Activated B cell treated with CpG ODN at 0.5 μM for 24 hours (primary cell): ENCODE measurements at regions not wholly inside any gene's neighbourhood (a gene's known extent, or its start where the extent isn't known, plus 50 kb on each side); places are given as distances from the start of the nearest gene placed in this dataset.
"Not testable (repeated sequence)": the region's sequence is repeated elsewhere in the genome, so short reads cannot be mapped to it uniquely, and the experiment has no call there.

ENCODE experiments used
- ATAC-seq: fragments of 200-7000 bp; cut with Tn5 transposase; one replicate; pipeline ENCODE4 v1.10.0; 2021; ENCODE audit warnings: low read depth, mild to moderate bottlenecking, moderate library complexity
- CTCF ChIA-PET: fragments of 350-600 bp; sonication (Branson Sonifier 250); formaldehyde crosslinking; loops from one replicate; lab custom pipeline; 2021; ENCODE audit warnings: antibody characterized with exemption; lab: Charles Lee
- POLR2A ChIA-PET: fragments of 350-600 bp; sonication (Branson Sonifier 250); formaldehyde crosslinking; loops from one replicate; lab custom pipeline; 2021; ENCODE audit warnings: antibody characterized with exemption; lab: Charles Lee
- DNase-seq: peaks from one replicate; pipeline ENCODE4 v3.0.0; 2022
- H3K27ac Mint-ChIP-seq: one replicate; pipeline ENCODE4 v1.8.0; 2020; ENCODE audit warnings: mixed read lengths
- H3K27me3 Mint-ChIP-seq: one replicate; pipeline ENCODE4 v1.8.0; 2021; ENCODE audit warnings: mixed read lengths
- H3K36me3 Mint-ChIP-seq: one replicate; pipeline ENCODE4 v1.8.0; 2021; ENCODE audit warnings: low read depth, mixed read lengths
- H3K4me1 Mint-ChIP-seq: one replicate; pipeline ENCODE4 v1.8.0; 2021; ENCODE audit warnings: mixed read lengths
- H3K4me3 Mint-ChIP-seq: one replicate; pipeline ENCODE4 v1.8.0; 2020; ENCODE audit warnings: mild to moderate bottlenecking, mixed read lengths
- H3K9me3 Mint-ChIP-seq: one replicate; pipeline ENCODE4 v1.8.0; 2020; ENCODE audit warnings: mixed read lengths
- CTCF ChIP-seq: fragments of 200-600 bp; IDR thresholded peaks from one replicate; pipeline ENCODE4 v1.8.0; 2022; ENCODE audit warnings: antibody characterized with exemption, mild to moderate bottlenecking
- intact Hi-C: fragments of 100-400 bp; cut with micrococcal nuclease; formaldehyde crosslinking; loops from one replicate; pipeline ENCODE4 v1.15.1; 2024

GRCh38 chr22:33142282-33143055, 84.3 kb upstream of the SYN3 start:
- Mint-ChIP-seq H3K4me1 (no peaks in the 10 kb centered on the region), H3K36me3 (no peaks in the 10 kb centered on the region), H3K9me3 (peaks cover 7% of the 10 kb centered on the region), H3K4me3 (no peak overlapping the region), H3K27ac (no peak overlapping the region), H3K27me3 (peaks cover 8% of the 10 kb centered on the region)
- intact Hi-C loops: no loop called here
- CTCF ChIA-PET: no interaction called here
- no peak for TF ChIP-seq CTCF
- DNase-seq (no peak), ATAC-seq (no peak)
- POLR2A ChIA-PET: no interaction called here

GRCh38 chr22:33139937-33140336, 81.8 kb upstream of the SYN3 start:
- Mint-ChIP-seq H3K36me3 (no peaks in the 10 kb centered on the region), H3K27ac (no peak overlapping the region), H3K4me1 (no peaks in the 10 kb centered on the region), H3K9me3 (peaks cover 20% of the 10 kb centered on the region), H3K4me3 (no peak overlapping the region), H3K27me3 (peaks cover 5% of the 10 kb centered on the region)
- no peak for ATAC-seq
- ChIA-PET CTCF (no interaction called here), POLR2A (no interaction called here)
- intact Hi-C loops: no loop called here
- no peak for DNase-seq
- no peak for TF ChIP-seq CTCF

- H3K4me1 Mint-ChIP-seq, DNase-seq, H3K36me3 Mint-ChIP-seq, CTCF ChIA-PET, POLR2A ChIA-PET, ATAC-seq, H3K4me3 Mint-ChIP-seq, H3K27ac Mint-ChIP-seq, intact Hi-C loops, H3K27me3 Mint-ChIP-seq: not testable (repeated sequence)
- peaks cover 20% of the 10 kb centered on the region for H3K9me3 Mint-ChIP-seq
These were observed 80.2 kb upstream of the SYN3 start for GRCh38 chr22:33138333-33138732.

GRCh38 chr22:33130473-33130872, 72.3 kb upstream of the SYN3 start:
- Mint-ChIP-seq H3K9me3 (no peaks in the 10 kb centered on the region), H3K27me3 (peaks cover 5% of the 10 kb centered on the region), H3K4me1 (no peaks in the 10 kb centered on the region), H3K27ac (no peak overlapping the region), H3K4me3 (no peak overlapping the region), H3K36me3 (no peaks in the 10 kb centered on the region)
- DNase-seq (no peak), ATAC-seq (no peak)
- no peak for TF ChIP-seq CTCF
- ChIA-PET CTCF (no interaction called here), POLR2A (no interaction called here)
- intact Hi-C loops: no loop called here

GRCh38 chr22:33129621-33130020, 71.4 kb upstream of the SYN3 start:
- no peak for TF ChIP-seq CTCF
- Mint-ChIP-seq H3K27ac (no peak overlapping the region), H3K36me3 (no peaks in the 10 kb centered on the region), H3K27me3 (peaks cover 5% of the 10 kb centered on the region), H3K4me3 (no peak overlapping the region), H3K4me1 (no peaks in the 10 kb centered on the region), H3K9me3 (no peaks in the 10 kb centered on the region)
- DNase-seq (no peak), ATAC-seq (no peak)
- CTCF ChIA-PET: no interaction called here
- intact Hi-C loops: no loop called here
- POLR2A ChIA-PET: no interaction called here
